HepG2 (cell line): ENCODE measurements at regions not wholly inside any gene's neighbourhood (a gene's known extent, or its start where the extent isn't known, plus 50 kb on each side); places are given as distances from the start of the nearest gene placed in this dataset.

ENCODE experiments used
- ARID3A ChIP-seq: IDR thresholded peaks from 2 replicates; pipeline ENCODE4 v1.6.1; 2012; ENCODE audit warnings: low read depth, low read length, improper control_type of control experiment
- BCLAF1 ChIP-seq: fragments of 450-650 bp; IDR thresholded peaks from 2 replicates; pipeline ENCODE4 v1.6.1; 2017; ENCODE audit warnings: mild to moderate bottlenecking
- CENPBD1 ChIP-seq: sonication (generic); formaldehyde crosslinking; IDR thresholded peaks from 2 replicates; pipeline ENCODE4 v1.8.0; 2022; ENCODE audit warnings: missing genetic modification reagents, low read depth, mild to moderate bottlenecking, borderline replicate concordance
- FOSL1 ChIP-seq: sonication (generic); formaldehyde crosslinking; IDR thresholded peaks from 2 replicates; pipeline ENCODE4 v1.9.0; 2021; ENCODE audit warnings: missing genetic modification reagents, borderline replicate concordance
- GPBP1L1 ChIP-seq: sonication (generic); formaldehyde crosslinking; IDR thresholded peaks from 2 replicates; pipeline ENCODE4 v1.5.0; 2020; ENCODE audit warnings: mild to moderate bottlenecking, missing genetic modification reagents
- JUND ChIP-seq: sonication (generic); formaldehyde crosslinking; IDR thresholded peaks from 2 replicates; pipeline ENCODE4 v1.8.0; 2022; ENCODE audit warnings: mild to moderate bottlenecking, missing genetic modification reagents
- KDM4B ChIP-seq: sonication (generic); formaldehyde crosslinking; IDR thresholded peaks from 2 replicates; pipeline ENCODE4 v1.4.0; 2020; ENCODE audit warnings: missing genetic modification reagents
- MXI1 ChIP-seq: IDR thresholded peaks from 3 replicates; pipeline ENCODE4 v1.6.1; 2012; ENCODE audit warnings: low read depth, low read length, inconsistent platforms, borderline replicate concordance
- NONO ChIP-seq, 2 experiments: fragments of 450-650 bp in 1 of 2; sonication (generic) in 1 of 2; formaldehyde crosslinking in 1 of 2; IDR thresholded peaks in 1 of 2; conservative IDR thresholded peaks in 1 of 2; 2 replicates each; pipeline versions ENCODE4 v1.6.1 to v1.8.0; 2017 to 2022; ENCODE audit warnings: mild to moderate bottlenecking in 1 of 2, missing genetic modification reagents in 1 of 2, moderate library complexity in 1 of 2
- POLR2AphosphoS5 ChIP-seq: IDR thresholded peaks from 2 replicates; pipeline ENCODE4 v1.6.1; 2012; ENCODE audit warnings: low read depth, low read length
- SALL1 ChIP-seq: sonication (generic); formaldehyde crosslinking; IDR thresholded peaks from 2 replicates; pipeline ENCODE4 v1.8.0; 2022; ENCODE audit warnings: mild to moderate bottlenecking, missing genetic modification reagents
- SCMH1 ChIP-seq: sonication (generic); formaldehyde crosslinking; IDR thresholded peaks from 2 replicates; pipeline ENCODE4 v1.9.0; 2021; ENCODE audit warnings: missing genetic modification reagents, mild to moderate bottlenecking, borderline replicate concordance
- ZNF710 ChIP-seq: sonication (generic); formaldehyde crosslinking; IDR thresholded peaks from 2 replicates; pipeline ENCODE4 v1.5.0; 2020; ENCODE audit warnings: mild to moderate bottlenecking, missing genetic modification reagents, borderline replicate concordance
- ZXDC ChIP-seq: sonication (generic); formaldehyde crosslinking; IDR thresholded peaks from 2 replicates; pipeline ENCODE4 v1.5.0; 2020; ENCODE audit warnings: mild to moderate bottlenecking, missing genetic modification reagents

- 0 out of 2 replicates have a peak, but pooled peaks have one; percentile 25 for TF ChIP-seq POLR2AphosphoS5
- no peak for TF ChIP-seq FOSL1
- no peak for TF ChIP-seq ZXDC (CRISPR knock-in tag)
- no peak for TF ChIP-seq MXI1
- TF ChIP-seq ZNF710: 0 out of 2 replicates have a peak, but pooled peaks have one; percentile 7
- TF ChIP-seq BCLAF1: no peak
- no peak for TF ChIP-seq JUND (CRISPR knock-in tag)
- TF ChIP-seq NONO (IDR thresholded peaks at IDR 0.05): no peak
- TF ChIP-seq NONO (CRISPR knock-in tag; conservative IDR thresholded peaks at IDR 0.05): no peak
- TF ChIP-seq KDM4B (CRISPR knock-in tag): no peak
- no peak for TF ChIP-seq SCMH1
- peak; percentile 58; the same call in 1 of the 2 replicates for TF ChIP-seq ARID3A
- no peak; the same call in 1 of the 2 replicates for TF ChIP-seq SALL1 (CRISPR knock-in tag)
- no peak for TF ChIP-seq GPBP1L1 (CRISPR knock-in tag)
- TF ChIP-seq CENPBD1 (CRISPR knock-in tag): no peak
Measured at GRCh38 chr4:123545667-123546572, 149.3 kb downstream of the SPRY1 start (continued).
